Caco-2 (cell line): ENCODE measurements at regions not wholly inside any gene's neighbourhood (a gene's known extent, or its start where the extent isn't known, plus 50 kb on each side); places are given as distances from the start of the nearest gene placed in this dataset.

Source experiments
- BruUV-seq: library from RNA; stranded (reverse); fragments of 400-500 nt; replicated peaks from 2 replicates; lab custom pipeline; 2021; lab: Mats Ljungman, UMichigan
- CTCF ChIA-PET: fragments of 300-600 bp; sonication (Branson Sonifier 250); formaldehyde crosslinking; loops from one replicate; lab custom pipeline; 2022; ENCODE audit warnings: antibody characterized with exemption; lab: Charles Lee
- POLR2A ChIA-PET: fragments of 300-600 bp; sonication (Branson Sonifier 250); formaldehyde crosslinking; loops from one replicate; lab custom pipeline; 2022; ENCODE audit warnings: antibody characterized with exemption; lab: Charles Lee
- DNase-seq, 2 experiments: peaks; one replicate each; pipeline versions ENCODE4 v3.0.0 to v3.0.0-alpha.2; 2020 to 2022
- H3K27me3 ChIP-seq: replicated peaks from 2 replicates; pipeline ENCODE4 v1.6.0; 2011; ENCODE audit warnings: low read length; ENCODE audit not compliant: control insufficient read depth, insufficient read depth
- H3K36me3 ChIP-seq: 2 replicates; pipeline ENCODE4 v1.5.1; 2011; ENCODE audit warnings: low read length; ENCODE audit not compliant: control insufficient read depth, insufficient read depth
- H3K4me1 ChIP-seq: fragments of 250-450 bp; sonication (Bioruptor Pico); 2 replicates; pipeline ENCODE4 v1.5.1; 2020; ENCODE audit warnings: mild to moderate bottlenecking
- H3K4me3 ChIP-seq: 2 replicates; pipeline ENCODE4 v1.5.1; 2011; ENCODE audit warnings: low read depth, mild to moderate bottlenecking, control low read depth, low read length
- H3K9me3 ChIP-seq: fragments of 250-450 bp; sonication (Bioruptor Pico); 2 replicates; pipeline ENCODE4 v1.5.1; 2020; ENCODE audit warnings: mild to moderate bottlenecking, moderate library complexity
- H3K27ac Mint-ChIP-seq: one replicate; pipeline ENCODE4 v1.8.0; 2022; ENCODE audit warnings: mixed read lengths; ENCODE audit not compliant: unreplicated experiment
- H3K27me3 Mint-ChIP-seq: one replicate; pipeline ENCODE4 v1.8.0; 2022; ENCODE audit warnings: mixed read lengths; ENCODE audit not compliant: insufficient read depth, unreplicated experiment
- H3K36me3 Mint-ChIP-seq: one replicate; pipeline ENCODE4 v1.8.0; 2022; ENCODE audit warnings: mild to moderate bottlenecking, mixed read lengths; ENCODE audit not compliant: insufficient read depth, unreplicated experiment
- H3K4me1 Mint-ChIP-seq: one replicate; pipeline ENCODE4 v1.8.0; 2022; ENCODE audit warnings: low read depth, mixed read lengths; ENCODE audit not compliant: unreplicated experiment
- H3K4me3 Mint-ChIP-seq: one replicate; pipeline ENCODE4 v1.8.0; 2022; ENCODE audit warnings: mild to moderate bottlenecking, moderate library complexity, mixed read lengths; ENCODE audit not compliant: unreplicated experiment
- H3K9me3 Mint-ChIP-seq: one replicate; pipeline ENCODE4 v1.8.0; 2022; ENCODE audit warnings: mixed read lengths; ENCODE audit not compliant: unreplicated experiment
- intact Hi-C: fragments of 100-400 bp; cut with micrococcal nuclease; formaldehyde crosslinking; loops from one replicate; pipeline ENCODE4 v1.10.0; 2022; ENCODE audit not compliant: unreplicated experiment
- TF ChIP-seq, protein P1 (sequence below), 2 experiments: fragments of 200-600 bp in 1 of 2; IDR thresholded peaks; 1 replicate in 1 of 2; 2 replicates in 1 of 2; pipeline versions ENCODE4 v1.5.1 to v1.8.0; 2011 to 2022; ENCODE audit warnings: antibody characterized with exemption in 1 of 2, control low read depth in 1 of 2, inconsistent platforms in 1 of 2, low read depth in 1 of 2, low read length in 1 of 2, mild to moderate bottlenecking in 1 of 2, moderate library complexity in 1 of 2; ENCODE audit not compliant: insufficient read depth in 1 of 2, severe bottlenecking in 1 of 2, unreplicated experiment in 1 of 2

DNA sequence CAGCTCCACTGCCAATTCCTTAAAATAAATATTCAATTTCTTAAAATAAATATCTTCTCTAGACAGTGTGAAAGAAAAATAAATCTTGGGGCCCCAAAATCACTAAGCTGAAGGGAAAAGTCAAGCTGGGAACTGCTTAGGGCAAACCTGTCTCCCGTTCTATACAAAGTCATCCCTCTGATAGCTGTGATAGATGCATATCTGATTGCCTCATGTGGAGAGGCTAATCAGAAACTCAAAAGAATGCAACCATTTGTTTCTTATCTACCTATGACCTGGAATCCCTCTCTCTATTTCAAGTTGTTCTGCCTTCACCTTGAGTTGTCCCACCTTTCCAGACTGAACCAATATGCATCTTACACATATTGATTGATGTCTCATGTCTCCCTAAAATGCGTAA is 889.8 kb downstream of the TRHDE start:
- Histone ChIP-seq H3K27me3 (no peaks in the 10 kb centered on the region), H3K4me1 (no peaks in the 10 kb centered on the region), H3K36me3 (no peaks in the 10 kb centered on the region), H3K9me3 (no peaks in the 10 kb centered on the region), H3K4me3 (no peak overlapping the region)
- H3K36me3 Mint-ChIP-seq: no peaks in the 10 kb centered on the region
- intact Hi-C loops: no loop called here
- H3K4me3 Mint-ChIP-seq: no peak overlapping the region
- ChIA-PET CTCF (no interaction called here), POLR2A (no interaction called here)
- TF ChIP-seq, protein P1, sequence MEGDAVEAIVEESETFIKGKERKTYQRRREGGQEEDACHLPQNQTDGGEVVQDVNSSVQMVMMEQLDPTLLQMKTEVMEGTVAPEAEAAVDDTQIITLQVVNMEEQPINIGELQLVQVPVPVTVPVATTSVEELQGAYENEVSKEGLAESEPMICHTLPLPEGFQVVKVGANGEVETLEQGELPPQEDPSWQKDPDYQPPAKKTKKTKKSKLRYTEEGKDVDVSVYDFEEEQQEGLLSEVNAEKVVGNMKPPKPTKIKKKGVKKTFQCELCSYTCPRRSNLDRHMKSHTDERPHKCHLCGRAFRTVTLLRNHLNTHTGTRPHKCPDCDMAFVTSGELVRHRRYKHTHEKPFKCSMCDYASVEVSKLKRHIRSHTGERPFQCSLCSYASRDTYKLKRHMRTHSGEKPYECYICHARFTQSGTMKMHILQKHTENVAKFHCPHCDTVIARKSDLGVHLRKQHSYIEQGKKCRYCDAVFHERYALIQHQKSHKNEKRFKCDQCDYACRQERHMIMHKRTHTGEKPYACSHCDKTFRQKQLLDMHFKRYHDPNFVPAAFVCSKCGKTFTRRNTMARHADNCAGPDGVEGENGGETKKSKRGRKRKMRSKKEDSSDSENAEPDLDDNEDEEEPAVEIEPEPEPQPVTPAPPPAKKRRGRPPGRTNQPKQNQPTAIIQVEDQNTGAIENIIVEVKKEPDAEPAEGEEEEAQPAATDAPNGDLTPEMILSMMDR (IDR thresholded peaks at IDR 0.05; ENCODE audit: insufficient read depth in 1 of 2, low read depth in 1 of 2, low read length in 1 of 2, severe bottlenecking in 1 of 2, unreplicated experiment in 1 of 2): no peak
- H3K4me1 Mint-ChIP-seq: no peaks in the 10 kb centered on the region
- no peak for DNase-seq
- H3K27ac Mint-ChIP-seq: no peak overlapping the region
- BruUV-seq: no TSS peak
- H3K27me3 Mint-ChIP-seq: no peaks in the 10 kb centered on the region
- H3K9me3 Mint-ChIP-seq: no peaks in the 10 kb centered on the region

- Mint-ChIP-seq H3K27ac (no peak overlapping the region), H3K9me3 (peaks cover 17% of the 10 kb centered on the region), H3K4me3 (no peak overlapping the region), H3K4me1 (no peaks in the 10 kb centered on the region), H3K36me3 (no peaks in the 10 kb centered on the region), H3K27me3 (no peaks in the 10 kb centered on the region)
- intact Hi-C loops: no loop called here
- TF ChIP-seq, protein P1 (IDR thresholded peaks at IDR 0.05; ENCODE audit: insufficient read depth in 1 of 2, low read depth in 1 of 2, low read length in 1 of 2, severe bottlenecking in 1 of 2, unreplicated experiment in 1 of 2): no peak
- Histone ChIP-seq H3K9me3 (0 out of 2 replicates have a peak, but pooled peaks cover 4% of the 10 kb centered on the region), H3K36me3 (no peaks in the 10 kb centered on the region), H3K4me1 (no peaks in the 10 kb centered on the region), H3K27me3 (no peaks in the 10 kb centered on the region), H3K4me3 (no peak overlapping the region)
- BruUV-seq: no TSS peak
- ChIA-PET POLR2A (no interaction called here), CTCF (no interaction called here)
- DNase-seq: no peak
Observed at GRCh38 chr12:73180734-73181133, 908.6 kb downstream of the TRHDE start.

GRCh38 chr12:73181244-73181643 is 909.1 kb downstream of the TRHDE start:
- no peak for DNase-seq
- no peaks in the 10 kb centered on the region for H3K27me3 ChIP-seq
- H3K36me3 Mint-ChIP-seq: no peaks in the 10 kb centered on the region
- no peaks in the 10 kb centered on the region for H3K36me3 ChIP-seq
- H3K9me3 Mint-ChIP-seq: peaks cover 22% of the 10 kb centered on the region
- no peak overlapping the region for H3K4me3 ChIP-seq
- no peak overlapping the region for H3K27ac Mint-ChIP-seq
- ChIA-PET POLR2A (no interaction called here), CTCF (no interaction called here)
- H3K4me3 Mint-ChIP-seq: no peak overlapping the region
- TF ChIP-seq, protein P1 (IDR thresholded peaks at IDR 0.05; ENCODE audit: insufficient read depth in 1 of 2, low read depth in 1 of 2, low read length in 1 of 2, severe bottlenecking in 1 of 2, unreplicated experiment in 1 of 2): no peak
- no TSS peak for BruUV-seq
- no peaks in the 10 kb centered on the region for H3K27me3 Mint-ChIP-seq
- no peaks in the 10 kb centered on the region for H3K4me1 ChIP-seq
- intact Hi-C loops: no loop called here
- H3K9me3 ChIP-seq: 0 out of 2 replicates have a peak, but pooled peaks cover 4% of the 10 kb centered on the region
- H3K4me1 Mint-ChIP-seq: no peaks in the 10 kb centered on the region
